Psoas muscle (tissue), 7 donors: ENCODE measurements at regions not wholly inside any gene's neighbourhood (a gene's known extent, or its start where the extent isn't known, plus 50 kb on each side); places are given as distances from the start of the nearest gene placed in this dataset.

Source experiments
- ATAC-seq, 4 donors: fragments of 200-7000 bp; cut with Tn5 transposase; one replicate each; pipeline ENCODE4 v1.9.1; 2020; ENCODE audit warnings: moderate library complexity in 3 of 4, mild to moderate bottlenecking in 2 of 4
- DNase-seq, 2 donors: peaks; one replicate each; pipeline ENCODE4 v3.0.0-alpha.2; 2020
- H3K27ac ChIP-seq: fragments of 200-600 bp; one replicate; pipeline ENCODE4 v1.8.0; 2022
- H3K27me3 ChIP-seq, 3 donors: fragments of 200-600 bp in 1 of 3; one replicate each; pipeline versions ENCODE4 v1.6.1 to v1.8.0; 2013 to 2022; ENCODE audit warnings: low read length in 2 of 3, mild to moderate bottlenecking in 2 of 3, moderate library complexity in 1 of 3; ENCODE audit not compliant: insufficient read depth in 3 of 3
- H3K36me3 ChIP-seq, 2 donors: fragments of 200-600 bp in 1 of 2; one replicate each; pipeline versions ENCODE4 v1.6.1 to v1.8.0; 2013 to 2022; ENCODE audit warnings: low read depth in 1 of 2, mild to moderate bottlenecking in 1 of 2, moderate library complexity in 1 of 2; ENCODE audit not compliant: insufficient read depth in 1 of 2
- H3K4me1 ChIP-seq: fragments of 200-600 bp; one replicate; pipeline ENCODE4 v1.8.0; 2022
- H3K4me3 ChIP-seq: fragments of 200-600 bp; one replicate; pipeline ENCODE4 v1.8.0; 2022; ENCODE audit warnings: mild to moderate bottlenecking
- H3K9me3 ChIP-seq: fragments of 200-600 bp; one replicate; pipeline ENCODE4 v1.8.0; 2022
- WGBS, 3 donors: extraction: QIAGEN DNeasy Blood & Tissue Kit; methylation state at CpG; one replicate each; pipeline versions ENCODE4 v1.1.6 to v1.1.7; 2013; 5-methylcytosine and 5-hydroxymethylcytosine counted together
- intact Hi-C, 2 donors: fragments of 100-400 bp; cut with DNase I; formaldehyde crosslinking; loops; one replicate each; pipeline versions ENCODE4 v1.11.0 to v1.14.2; 2022
- TF ChIP-seq, protein P1 (sequence below): fragments of 200-600 bp; IDR thresholded peaks from one replicate; pipeline ENCODE4 v1.8.0; 2022; ENCODE audit warnings: antibody characterized with exemption
- donor health status: healthy with polysubstance abuse.
- donor health status: DM: no; HTN: no; CAD: no; lungs with moderate emphysema.
- donor health status: Bipolar disorder and iron deficiency.
- donor health status: healthy.
- donor health status: DM: yes; HTN: yes; CAD: no.
- donor health status: DM: no; HTN: no; CAD: no.
- donor health status: DM: yes; HTN: yes; CAD: no.

DNA sequence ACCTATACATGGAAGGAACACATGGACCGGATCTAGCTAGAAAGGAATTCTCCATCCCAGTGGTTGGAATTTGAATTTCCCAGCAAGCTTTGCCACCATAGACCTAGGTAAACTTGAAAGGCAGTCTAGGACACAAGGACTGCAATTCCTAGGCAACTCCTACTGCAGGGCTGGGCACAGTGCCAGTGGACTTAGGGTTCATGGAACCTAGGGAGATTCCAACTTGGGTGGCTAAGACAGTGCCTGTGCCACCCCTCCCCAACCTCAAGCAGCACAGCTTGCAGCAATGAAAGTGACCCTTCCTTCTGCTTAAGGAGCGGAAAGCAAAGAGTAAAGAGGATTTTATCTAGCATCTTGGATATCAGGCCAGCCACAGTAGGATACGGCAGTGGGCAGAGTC lies 663.3 kb downstream of the ELAVL2 start:
- Histone ChIP-seq H3K27me3 (no peaks in the 10 kb centered on the region), H3K4me1 (no peaks in the 10 kb centered on the region), H3K36me3 (no peaks in the 10 kb centered on the region), H3K9me3 (no peaks in the 10 kb centered on the region), H3K4me3 (no peak overlapping the region), H3K27ac (no peak overlapping the region)
- ATAC-seq = no peak
- 91 to 95% (median 92%) methylated on average over 3 of the region's 3 CpGs for WGBS, 3 donors
- intact Hi-C loops = no loop called here
- TF ChIP-seq, protein P1, sequence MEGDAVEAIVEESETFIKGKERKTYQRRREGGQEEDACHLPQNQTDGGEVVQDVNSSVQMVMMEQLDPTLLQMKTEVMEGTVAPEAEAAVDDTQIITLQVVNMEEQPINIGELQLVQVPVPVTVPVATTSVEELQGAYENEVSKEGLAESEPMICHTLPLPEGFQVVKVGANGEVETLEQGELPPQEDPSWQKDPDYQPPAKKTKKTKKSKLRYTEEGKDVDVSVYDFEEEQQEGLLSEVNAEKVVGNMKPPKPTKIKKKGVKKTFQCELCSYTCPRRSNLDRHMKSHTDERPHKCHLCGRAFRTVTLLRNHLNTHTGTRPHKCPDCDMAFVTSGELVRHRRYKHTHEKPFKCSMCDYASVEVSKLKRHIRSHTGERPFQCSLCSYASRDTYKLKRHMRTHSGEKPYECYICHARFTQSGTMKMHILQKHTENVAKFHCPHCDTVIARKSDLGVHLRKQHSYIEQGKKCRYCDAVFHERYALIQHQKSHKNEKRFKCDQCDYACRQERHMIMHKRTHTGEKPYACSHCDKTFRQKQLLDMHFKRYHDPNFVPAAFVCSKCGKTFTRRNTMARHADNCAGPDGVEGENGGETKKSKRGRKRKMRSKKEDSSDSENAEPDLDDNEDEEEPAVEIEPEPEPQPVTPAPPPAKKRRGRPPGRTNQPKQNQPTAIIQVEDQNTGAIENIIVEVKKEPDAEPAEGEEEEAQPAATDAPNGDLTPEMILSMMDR = no peak
- DNase-seq = no peak

DNA sequence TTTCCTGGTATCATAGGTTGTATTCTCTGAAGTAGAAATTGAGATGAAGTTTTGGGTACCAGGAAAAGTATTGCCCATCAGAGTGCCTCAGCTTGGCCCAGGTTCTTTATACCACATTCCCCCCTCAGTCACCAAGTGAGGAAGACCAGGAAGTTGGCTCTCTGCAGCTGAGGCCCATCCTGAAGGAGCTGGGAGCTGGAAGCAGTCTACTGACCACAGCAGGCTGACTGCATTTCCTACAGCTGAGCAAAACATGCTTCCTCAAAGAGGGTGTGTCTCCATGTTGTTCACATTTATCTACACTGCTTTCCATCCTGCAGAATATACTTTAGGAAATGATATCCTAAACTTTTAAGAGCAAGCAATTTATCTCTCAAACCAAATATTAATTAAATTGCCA lies 654.6 kb downstream of the ELAVL2 start:
- Histone ChIP-seq H3K4me3 (no peak overlapping the region), H3K27me3 (no peaks in the 10 kb centered on the region), H3K9me3 (peaks cover 3% of the 10 kb centered on the region), H3K27ac (no peak overlapping the region), H3K4me1 (no peaks in the 10 kb centered on the region), H3K36me3 (no peaks in the 10 kb centered on the region)
- intact Hi-C loops = no loop called here
- DNase-seq (no peak), ATAC-seq (no peak)
- TF ChIP-seq, protein P1 = no peak

DNA sequence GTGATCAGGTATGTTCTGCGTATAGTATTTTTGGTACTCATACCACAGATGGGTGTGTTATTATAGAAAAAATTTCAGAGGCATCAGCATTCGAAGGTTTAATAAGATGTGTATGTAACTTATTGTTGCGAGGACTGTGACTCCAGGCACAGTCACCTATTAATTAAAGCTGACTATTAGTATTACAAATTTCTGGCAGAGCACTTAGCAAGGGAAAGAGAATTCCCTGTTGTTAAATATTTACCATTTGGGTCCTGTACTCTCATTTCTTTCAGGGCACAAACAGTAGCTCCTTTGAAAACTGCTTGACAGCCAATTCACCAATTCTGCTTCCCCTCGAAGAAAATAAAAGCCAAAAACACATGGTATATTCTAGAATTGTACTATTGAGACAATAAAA lies 653.8 kb downstream of the ELAVL2 start:
- H3K4me1 ChIP-seq = no peaks in the 10 kb centered on the region
- WGBS, 3 donors = 86 to 90% (median 89%) methylated on average over 4 of the region's 4 CpGs
- H3K27ac ChIP-seq = no peak overlapping the region
- H3K36me3 ChIP-seq = no peaks in the 10 kb centered on the region
- TF ChIP-seq, protein P1 = no peak
- no peak for DNase-seq
- intact Hi-C loops = no loop called here
- ATAC-seq = no peak
- H3K27me3 ChIP-seq = no peaks in the 10 kb centered on the region
- no peak overlapping the region for H3K4me3 ChIP-seq
- peaks cover 3% of the 10 kb centered on the region for H3K9me3 ChIP-seq

DNA sequence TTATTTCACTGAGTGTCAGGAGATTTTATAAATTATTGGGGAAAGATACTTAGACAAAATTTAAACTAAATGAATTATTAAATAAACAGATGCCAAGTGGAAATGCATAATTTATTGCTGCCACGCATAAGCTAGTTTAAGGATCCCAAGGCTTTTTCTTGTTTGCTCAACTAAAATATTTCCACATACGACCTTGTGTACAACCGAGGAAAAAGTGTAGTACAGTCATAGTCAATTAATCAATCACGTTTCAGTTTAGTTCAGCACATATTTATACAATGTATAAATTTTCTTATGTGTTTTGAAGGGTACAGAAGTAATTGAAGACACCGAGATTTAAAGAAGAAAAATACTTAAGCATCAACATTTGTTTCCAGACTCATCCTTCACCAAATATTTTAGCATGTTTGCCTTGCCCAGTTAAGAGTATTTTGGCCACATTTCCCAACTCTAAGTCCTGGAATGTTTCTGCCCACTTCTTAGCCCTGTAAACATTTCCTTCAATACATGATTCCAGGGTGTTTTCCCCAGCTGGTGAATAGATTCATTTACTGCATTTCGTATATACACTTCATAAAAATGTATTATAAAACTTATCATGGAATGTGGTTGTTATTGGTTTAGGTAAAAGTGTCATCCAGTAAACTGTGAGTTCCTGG lies 652.9 kb downstream of the ELAVL2 start:
- Histone ChIP-seq H3K9me3 (peaks cover 3% of the 10 kb centered on the region), H3K27me3 (no peaks in the 10 kb centered on the region), H3K36me3 (no peaks in the 10 kb centered on the region), H3K4me1 (no peaks in the 10 kb centered on the region), H3K4me3 (no peak overlapping the region), H3K27ac (no peak overlapping the region)
- ATAC-seq (no peak), DNase-seq (no peak)
- intact Hi-C loops = no loop called here
- TF ChIP-seq, protein P1 = no peak
- 47 to 49% (median 47%) methylated on average over 6 of the region's 6 CpGs for WGBS, 3 donors

DNA sequence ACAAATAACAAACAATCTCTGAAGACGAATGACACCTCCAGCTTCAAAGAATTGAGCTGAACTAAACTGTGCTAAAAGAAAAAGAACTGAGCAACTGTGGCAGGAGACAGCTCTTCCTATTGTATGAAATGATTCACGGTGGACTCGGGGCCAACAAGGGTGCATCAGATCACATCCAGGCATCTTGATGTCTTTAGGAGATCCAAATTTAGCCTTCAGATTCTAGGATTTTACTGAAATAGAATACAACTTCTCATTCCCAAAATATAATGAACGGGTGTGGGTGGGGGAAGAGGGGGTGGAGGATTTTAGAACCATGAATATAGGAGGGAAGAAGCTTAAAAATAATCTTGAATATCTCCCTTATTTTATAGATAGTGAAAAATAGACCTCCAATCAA lies 631.8 kb downstream of the ELAVL2 start:
- no peaks in the 10 kb centered on the region for H3K4me1 ChIP-seq
- DNase-seq (no peak), ATAC-seq (no peak)
- no peak overlapping the region for H3K27ac ChIP-seq
- TF ChIP-seq, protein P1 = no peak
- H3K9me3 ChIP-seq = no peaks in the 10 kb centered on the region
- intact Hi-C loops = no loop called here
- H3K4me3 ChIP-seq = no peak overlapping the region
- 81 to 82% (median 81%) methylated on average over 4 of the region's 4 CpGs for WGBS, 3 donors
- H3K36me3 ChIP-seq = no peaks in the 10 kb centered on the region
- H3K27me3 ChIP-seq = no peaks in the 10 kb centered on the region
